ENCODE measurements at regions not wholly inside any gene's neighbourhood (a gene's known extent, or its start where the extent isn't known, plus 50 kb on each side); places are given as distances from the start of the nearest gene placed in this dataset.

GRCh38 chr2:216994353-216994854 is 134.5 kb upstream of the TNP1 start:
- Histone ChIP-seq H3K27me3 (ENCODE audit: control insufficient read depth in 3 of 3, insufficient read depth in 3 of 3, low read length in 2 of 3) (no peaks in the 10 kb centered on the region), H3K4me3 (no peak overlapping the region), H3K4me1 (ENCODE audit: control insufficient read depth in 5 of 5, insufficient read depth in 5 of 5, low read length in 5 of 5) (peaks cover 0 to 18% (median 5%) of the 10 kb centered on the region in 5 donors), H3K27ac (ENCODE audit: low read depth in 1 of 2, low read length in 1 of 2) (no peak overlapping the region), H3K36me3 (ENCODE audit: control insufficient read depth in 4 of 4, insufficient read depth in 4 of 4, low read length in 4 of 4) (no peaks in the 10 kb centered on the region), H3K9ac (ENCODE audit: insufficient read depth in 1 of 2, low read length in 2 of 2) (no peak overlapping the region), H3K9me3 (ENCODE audit: control insufficient read depth in 4 of 4, insufficient read depth in 3 of 4, low read length in 3 of 4) (peaks cover 0 to 2% (median 0%) of the 10 kb centered on the region in 4 donors)
- no peak for ATAC-seq (ENCODE audit: insufficient read depth, low FRiP score)
- DNase-seq, result no peak
- WGBS, 2 donors, result 67 to 73% methylated on average over 7 of the region's 7 CpGs
- TF ChIP-seq CTCF (IDR thresholded peaks at IDR 0.05; ENCODE audit: control extremely low read depth, extremely low read depth), result no peak

- DNase-seq, result peak; percentile 73 to 85 (median 79)
- Histone ChIP-seq H3K4me1 (ENCODE audit: control insufficient read depth in 5 of 5, insufficient read depth in 5 of 5, low read length in 5 of 5) (peaks cover 0 to 18% (median 5%) of the 10 kb centered on the region in 5 donors), H3K36me3 (ENCODE audit: control insufficient read depth in 4 of 4, insufficient read depth in 4 of 4, low read length in 4 of 4) (no peaks in the 10 kb centered on the region), H3K27me3 (ENCODE audit: control insufficient read depth in 3 of 3, insufficient read depth in 3 of 3, low read length in 2 of 3) (no peaks in the 10 kb centered on the region), H3K4me3 (no peak overlapping the region), H3K9me3 (ENCODE audit: control insufficient read depth in 4 of 4, insufficient read depth in 3 of 4, low read length in 3 of 4) (no peaks in the 10 kb centered on the region), H3K27ac (ENCODE audit: low read depth in 1 of 2, low read length in 1 of 2) (no peak overlapping the region), H3K9ac (ENCODE audit: insufficient read depth in 1 of 2, low read length in 2 of 2) (no peak overlapping the region)
- TF ChIP-seq CTCF (IDR thresholded peaks at IDR 0.05; ENCODE audit: control extremely low read depth, extremely low read depth), result no peak
- ATAC-seq (ENCODE audit: insufficient read depth, low FRiP score), result no peak
- 80 to 92% methylated on average over 3 of the region's 3 CpGs for WGBS, 2 donors
Observed at GRCh38 chr2:216992056-216992675, 132.3 kb upstream of the TNP1 start.

- H3K36me3 ChIP-seq (ENCODE audit: control insufficient read depth in 4 of 4, insufficient read depth in 4 of 4, low read length in 4 of 4), result no peaks in the 10 kb centered on the region
- H3K4me3 ChIP-seq, result no peak overlapping the region
- WGBS, 2 donors, result 33 to 53% methylated on average over 1 of the region's 1 CpG
- ATAC-seq (ENCODE audit: insufficient read depth, low FRiP score) (no peak), DNase-seq (peak; percentile 79 to 90 (median 88))
- peaks cover 0 to 18% (median 5%) of the 10 kb centered on the region in 5 donors for H3K4me1 ChIP-seq (ENCODE audit: control insufficient read depth in 5 of 5, insufficient read depth in 5 of 5, low read length in 5 of 5)
- H3K9me3 ChIP-seq (ENCODE audit: control insufficient read depth in 4 of 4, insufficient read depth in 3 of 4, low read length in 3 of 4), result no peaks in the 10 kb centered on the region
- no peak for TF ChIP-seq CTCF (IDR thresholded peaks at IDR 0.05; ENCODE audit: control extremely low read depth, extremely low read depth)
- no peak overlapping the region for H3K27ac ChIP-seq (ENCODE audit: low read depth in 1 of 2, low read length in 1 of 2)
- no peak overlapping the region for H3K9ac ChIP-seq (ENCODE audit: insufficient read depth in 1 of 2, low read length in 2 of 2)
- no peaks in the 10 kb centered on the region for H3K27me3 ChIP-seq (ENCODE audit: control insufficient read depth in 3 of 3, insufficient read depth in 3 of 3, low read length in 2 of 3)
Observed at GRCh38 chr2:216991563-216991962, 131.7 kb upstream of the TNP1 start.
